Hepatocyte (in vitro differentiated cells): ENCODE measurements at regions not wholly inside any gene's neighbourhood (a gene's known extent, or its start where the extent isn't known, plus 50 kb on each side); places are given as distances from the start of the nearest gene placed in this dataset.

ENCODE experiments used
- DNase-seq: peaks from one replicate; pipeline ENCODE4 v3.0.0-alpha.2; 2016; ENCODE audit warnings: low spot score
- H2AFZ ChIP-seq: fragments of 200-600 bp; sonication (generic); 2 replicates; pipeline ENCODE4 v1.6.0; 2016; ENCODE audit warnings: antibody characterized with exemption, mild to moderate bottlenecking
- H3K27ac ChIP-seq: fragments of 200-600 bp; sonication (generic); 2 replicates; pipeline ENCODE4 v1.5.1; 2016; ENCODE audit warnings: mild to moderate bottlenecking
- H3K27me3 ChIP-seq: fragments of 200-600 bp; sonication (generic); 2 replicates; pipeline ENCODE4 v1.6.1; 2016
- H3K36me3 ChIP-seq: fragments of 200-600 bp; sonication (generic); replicated peaks from 2 replicates; pipeline ENCODE4 v1.5.1; 2016; ENCODE audit warnings: low read depth; ENCODE audit not compliant: insufficient read depth
- H3K4me1 ChIP-seq: fragments of 200-600 bp; sonication (generic); 2 replicates; pipeline ENCODE4 v1.5.1; 2016; ENCODE audit warnings: mild to moderate bottlenecking, moderate library complexity; ENCODE audit not compliant: insufficient read depth
- H3K4me2 ChIP-seq: fragments of 200-600 bp; sonication (generic); 2 replicates; pipeline ENCODE4 v1.6.0; 2016
- H3K4me3 ChIP-seq: fragments of 200-600 bp; sonication (generic); 2 replicates; pipeline ENCODE4 v1.5.1; 2016; ENCODE audit warnings: mild to moderate bottlenecking
- H3K79me2 ChIP-seq: fragments of 200-600 bp; sonication (generic); 2 replicates; pipeline ENCODE4 v1.6.0; 2017; ENCODE audit warnings: mild to moderate bottlenecking
- H3K9me2 ChIP-seq: fragments of 200-600 bp; sonication (generic); replicated peaks from 2 replicates; pipeline ENCODE4 v1.6.0; 2017; ENCODE audit warnings: mild to moderate bottlenecking; ENCODE audit not compliant: insufficient read depth
- H3K9me3 ChIP-seq: fragments of 200-600 bp; sonication (generic); 2 replicates; pipeline ENCODE4 v1.5.1; 2016; ENCODE audit warnings: low read depth, mild to moderate bottlenecking
- H4K20me1 ChIP-seq: fragments of 200-600 bp; sonication (generic); 2 replicates; pipeline ENCODE4 v1.6.0; 2016; ENCODE audit warnings: mild to moderate bottlenecking; ENCODE audit not compliant: insufficient read depth, poor library complexity, severe bottlenecking
- EZH2 ChIP-seq: fragments of 200-600 bp; sonication (generic); IDR thresholded peaks from 2 replicates; pipeline ENCODE4 v1.6.1; 2016; ENCODE audit warnings: antibody characterized with exemption, mild to moderate bottlenecking, borderline replicate concordance
- EZH2phosphoT487 ChIP-seq: fragments of 200-600 bp; sonication (generic); IDR thresholded peaks from one replicate; pipeline ENCODE4 v1.6.1; 2018; ENCODE audit warnings: antibody characterized with exemption, mild to moderate bottlenecking, low read depth, moderate library complexity; ENCODE audit not compliant: unreplicated experiment, severe bottlenecking
- WGBS: methylation state at CpG from one replicate; pipeline ENCODE4 v1.1.6; 2016; ENCODE audit warnings: low lambda C conversion rate; ENCODE audit errors: missing lambda C conversion rate; 5-methylcytosine and 5-hydroxymethylcytosine counted together
- TF ChIP-seq, protein P1 (sequence below): fragments of 200-600 bp; sonication (generic); IDR thresholded peaks from 2 replicates; pipeline ENCODE4 v1.5.1; 2016; ENCODE audit warnings: antibody characterized with exemption, mild to moderate bottlenecking; ENCODE audit not compliant: poor library complexity

DNA sequence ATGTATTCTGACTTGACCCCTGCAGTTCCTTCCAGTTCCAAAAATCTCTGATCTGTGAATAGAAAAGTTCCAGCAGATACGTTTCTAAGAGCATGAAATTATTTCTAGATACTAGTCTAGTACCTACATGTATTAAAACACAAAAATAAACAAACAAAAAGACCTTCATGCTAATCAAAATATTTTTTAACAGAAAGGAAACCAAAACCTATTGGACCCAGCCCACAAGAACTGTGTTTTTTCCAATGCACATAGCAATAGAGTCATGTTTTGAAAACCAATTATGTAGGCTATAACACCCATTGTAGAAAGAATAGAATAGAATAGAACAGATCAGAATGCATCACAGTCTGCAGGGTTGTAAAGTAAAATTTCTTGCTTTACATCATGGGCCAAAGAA is 158.6 kb upstream of the TNFAIP3 start:
- Histone ChIP-seq H3K79me2 (no peaks in the 10 kb centered on the region), H3K4me1 (peaks cover 5% of the 10 kb centered on the region), H4K20me1 (no peaks in the 10 kb centered on the region), H3K36me3 (no peaks in the 10 kb centered on the region), H3K27me3 (no peaks in the 10 kb centered on the region), H3K27ac (peak overlapping the region; percentile 28), H2AFZ (peak overlapping the region; percentile 5), H3K4me3 (no peak overlapping the region), H3K4me2 (no peak overlapping the region), H3K9me3 (no peaks in the 10 kb centered on the region), H3K9me2 (no peaks in the 10 kb centered on the region)
- no peak for DNase-seq
- no peak for TF ChIP-seq EZH2
- TF ChIP-seq, protein P1, sequence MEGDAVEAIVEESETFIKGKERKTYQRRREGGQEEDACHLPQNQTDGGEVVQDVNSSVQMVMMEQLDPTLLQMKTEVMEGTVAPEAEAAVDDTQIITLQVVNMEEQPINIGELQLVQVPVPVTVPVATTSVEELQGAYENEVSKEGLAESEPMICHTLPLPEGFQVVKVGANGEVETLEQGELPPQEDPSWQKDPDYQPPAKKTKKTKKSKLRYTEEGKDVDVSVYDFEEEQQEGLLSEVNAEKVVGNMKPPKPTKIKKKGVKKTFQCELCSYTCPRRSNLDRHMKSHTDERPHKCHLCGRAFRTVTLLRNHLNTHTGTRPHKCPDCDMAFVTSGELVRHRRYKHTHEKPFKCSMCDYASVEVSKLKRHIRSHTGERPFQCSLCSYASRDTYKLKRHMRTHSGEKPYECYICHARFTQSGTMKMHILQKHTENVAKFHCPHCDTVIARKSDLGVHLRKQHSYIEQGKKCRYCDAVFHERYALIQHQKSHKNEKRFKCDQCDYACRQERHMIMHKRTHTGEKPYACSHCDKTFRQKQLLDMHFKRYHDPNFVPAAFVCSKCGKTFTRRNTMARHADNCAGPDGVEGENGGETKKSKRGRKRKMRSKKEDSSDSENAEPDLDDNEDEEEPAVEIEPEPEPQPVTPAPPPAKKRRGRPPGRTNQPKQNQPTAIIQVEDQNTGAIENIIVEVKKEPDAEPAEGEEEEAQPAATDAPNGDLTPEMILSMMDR = no peak
- 61% methylated on average over 1 of the region's 1 CpG for WGBS

DNA sequence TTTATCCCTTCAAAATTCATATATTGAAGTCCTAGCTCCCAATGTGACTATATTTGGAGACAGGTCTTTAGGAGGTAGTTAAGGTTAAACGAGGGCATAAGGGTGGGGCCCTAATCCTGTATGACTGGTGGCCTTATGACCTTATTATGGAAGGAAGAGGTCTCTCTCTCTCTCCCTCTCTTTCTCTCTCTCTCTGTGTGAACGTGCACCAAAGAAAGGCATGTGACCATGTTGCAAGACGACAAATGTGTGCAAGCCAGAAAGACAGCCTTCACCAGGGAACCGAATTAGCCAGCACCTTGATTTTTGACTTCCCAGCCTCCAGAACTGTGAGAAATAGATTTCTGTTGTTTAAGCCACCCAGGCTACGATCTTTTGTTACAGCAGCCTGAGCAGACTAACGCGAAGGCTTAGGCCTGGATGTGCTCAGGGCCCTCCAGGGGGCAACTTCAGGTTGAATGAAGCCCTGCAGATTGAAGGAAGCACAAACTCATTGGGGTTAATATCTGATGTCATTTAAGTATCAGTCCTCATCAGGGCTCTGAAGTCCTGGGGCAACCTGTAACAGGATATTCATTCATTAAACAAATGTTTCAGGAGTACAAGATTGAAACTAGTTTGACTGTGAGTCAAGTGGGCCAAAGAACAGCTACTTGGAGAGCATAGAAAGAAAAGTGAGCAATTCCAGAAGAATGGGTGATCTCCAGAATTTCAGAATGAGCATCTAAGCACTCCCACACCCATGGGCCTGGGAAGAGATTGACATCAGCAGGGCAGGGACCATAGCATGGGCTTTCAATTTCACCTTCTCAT is 157.4 kb upstream of the TNFAIP3 start:
- Histone ChIP-seq H3K4me2 (no peak overlapping the region), H3K27me3 (no peaks in the 10 kb centered on the region), H3K4me1 (peaks cover 5% of the 10 kb centered on the region), H4K20me1 (no peaks in the 10 kb centered on the region), H3K27ac (no peak overlapping the region), H2AFZ (no peak overlapping the region), H3K36me3 (no peaks in the 10 kb centered on the region), H3K9me3 (no peaks in the 10 kb centered on the region), H3K9me2 (no peaks in the 10 kb centered on the region), H3K4me3 (no peak overlapping the region), H3K79me2 (no peaks in the 10 kb centered on the region)
- 89% methylated on average over 7 of the region's 7 CpGs for WGBS
- TF ChIP-seq, protein P1 = no peak
- no peak for DNase-seq

DNA sequence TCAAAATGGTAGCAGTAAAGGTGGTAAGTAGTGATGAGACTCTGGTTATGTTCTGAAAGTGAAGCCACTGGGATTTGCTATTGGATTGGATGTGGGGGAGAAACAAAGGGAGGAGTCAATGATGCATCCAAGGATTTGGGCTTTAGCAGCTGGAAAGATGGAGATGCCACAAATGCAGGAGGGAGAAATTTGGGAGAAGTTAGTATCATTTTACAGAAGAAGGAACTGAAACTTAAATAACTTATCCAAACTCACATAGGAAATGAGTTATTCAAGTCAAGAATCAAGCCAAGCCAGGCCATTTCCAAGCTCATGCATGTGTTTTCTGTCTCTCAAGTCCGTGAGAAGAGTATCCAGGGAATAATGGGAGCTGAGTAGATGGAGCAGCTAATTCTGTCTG is 155.1 kb upstream of the TNFAIP3 start:
- Histone ChIP-seq H3K4me2 (no peak overlapping the region), H3K27ac (no peak overlapping the region), H3K9me2 (no peaks in the 10 kb centered on the region), H3K4me3 (no peak overlapping the region), H3K79me2 (no peaks in the 10 kb centered on the region), H3K9me3 (no peaks in the 10 kb centered on the region), H3K36me3 (no peaks in the 10 kb centered on the region), H3K4me1 (peaks cover 5% of the 10 kb centered on the region), H2AFZ (no peak overlapping the region), H4K20me1 (no peaks in the 10 kb centered on the region), H3K27me3 (no peaks in the 10 kb centered on the region)
- DNase-seq = no peak
- TF ChIP-seq EZH2phosphoT487 = no peak
- TF ChIP-seq, protein P1 = no peak
- TF ChIP-seq EZH2 = no peak
- WGBS = 100% methylated on average over 1 of the region's 1 CpG

DNA sequence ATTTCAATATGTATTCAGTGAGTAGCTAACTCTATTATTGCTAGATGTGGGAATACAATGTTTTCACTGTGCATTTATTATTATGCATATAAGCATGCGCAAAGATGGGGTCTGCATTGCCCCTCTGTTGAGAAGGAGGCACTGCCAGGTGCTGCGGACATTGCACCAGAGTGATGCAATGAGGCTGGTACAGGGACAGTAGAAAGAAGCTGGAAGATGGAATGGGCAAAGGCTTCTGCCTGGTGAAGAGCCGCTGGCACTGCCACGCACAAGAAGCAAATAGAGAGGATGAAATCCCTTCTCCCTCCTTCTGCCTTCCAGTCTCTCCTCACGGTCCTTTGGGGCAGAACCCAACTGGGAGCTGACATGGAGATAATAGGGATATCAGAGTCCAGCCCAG is 154.5 kb upstream of the TNFAIP3 start:
- WGBS = 90% methylated on average over 5 of the region's 5 CpGs
- H3K4me2 ChIP-seq = no peak overlapping the region
- H3K4me1 ChIP-seq = no peaks in the 10 kb centered on the region
- H3K27ac ChIP-seq = no peak overlapping the region
- H4K20me1 ChIP-seq = no peaks in the 10 kb centered on the region
- DNase-seq = no peak
- no peak overlapping the region for H3K4me3 ChIP-seq
- H3K27me3 ChIP-seq = no peaks in the 10 kb centered on the region
- no peaks in the 10 kb centered on the region for H3K36me3 ChIP-seq
- no peaks in the 10 kb centered on the region for H3K79me2 ChIP-seq
- TF ChIP-seq, protein P1 = no peak
- TF ChIP-seq EZH2phosphoT487 (no peak), EZH2 (no peak)
- no peak overlapping the region for H2AFZ ChIP-seq
- H3K9me2 ChIP-seq = no peaks in the 10 kb centered on the region
- no peaks in the 10 kb centered on the region for H3K9me3 ChIP-seq
